ENCODE measurements at regions not wholly inside any gene's neighbourhood (a gene's known extent, or its start where the extent isn't known, plus 50 kb on each side); places are given as distances from the start of the nearest gene placed in this dataset.

- intact Hi-C loops (cut with micrococcal nuclease): no loop called here
- no peaks in the 10 kb centered on the region for H3K36me3 Mint-ChIP-seq (ENCODE audit: low read depth)
- H3K27me3 Mint-ChIP-seq (ENCODE audit: low read depth): no peaks in the 10 kb centered on the region
- H3K4me3 Mint-ChIP-seq: no peak overlapping the region
- DNase-seq: no peak
- no peaks in the 10 kb centered on the region for H3K4me1 Mint-ChIP-seq (ENCODE audit: low read depth)
- no peaks in the 10 kb centered on the region for H3K9me3 Mint-ChIP-seq
- CTCF ChIA-PET: no interaction called here
- H3K27ac Mint-ChIP-seq: no peak overlapping the region
These were observed 584.3 kb upstream of the SMIM31 start for GRCh38 chr4:164169591-164169990.

GRCh38 chr4:164177153-164177552 is 576.8 kb upstream of the SMIM31 start:
- no peaks in the 10 kb centered on the region for H3K36me3 Mint-ChIP-seq (ENCODE audit: low read depth)
- H3K27ac Mint-ChIP-seq: no peak overlapping the region
- intact Hi-C loops (cut with micrococcal nuclease): no loop called here
- no peaks in the 10 kb centered on the region for H3K9me3 Mint-ChIP-seq
- no peak for DNase-seq
- CTCF ChIA-PET: no interaction called here
- no peaks in the 10 kb centered on the region for H3K4me1 Mint-ChIP-seq (ENCODE audit: low read depth)
- H3K27me3 Mint-ChIP-seq (ENCODE audit: low read depth): no peaks in the 10 kb centered on the region
- no peak overlapping the region for H3K4me3 Mint-ChIP-seq

DNA sequence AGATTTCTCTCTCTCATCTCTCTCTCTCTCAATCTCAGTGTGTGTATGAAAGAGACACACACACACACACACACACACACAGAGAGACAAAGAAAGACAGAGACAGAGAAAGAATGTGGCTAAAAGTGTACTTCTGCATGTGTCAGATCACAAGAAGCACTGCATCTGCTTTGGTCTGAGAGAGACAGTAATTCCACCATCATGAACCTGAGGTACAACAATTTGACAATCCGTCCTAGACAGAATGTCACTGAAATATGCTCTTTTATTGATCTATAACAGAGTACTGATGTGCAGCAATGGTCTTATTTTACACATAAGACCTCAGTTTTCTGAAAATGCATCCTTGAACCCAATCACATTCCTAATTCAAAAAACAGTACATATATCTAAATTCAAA is 576.2 kb upstream of the SMIM31 start:
- Mint-ChIP-seq H3K27me3 (ENCODE audit: low read depth) (no peaks in the 10 kb centered on the region), H3K4me3 (no peak overlapping the region), H3K36me3 (ENCODE audit: low read depth) (no peaks in the 10 kb centered on the region), H3K27ac (no peak overlapping the region), H3K4me1 (ENCODE audit: low read depth) (no peaks in the 10 kb centered on the region), H3K9me3 (no peaks in the 10 kb centered on the region)
- intact Hi-C loops (cut with micrococcal nuclease): no loop called here
- DNase-seq: no peak
- CTCF ChIA-PET: no interaction called here

GRCh38 chr4:164188236-164188635 is 565.7 kb upstream of the SMIM31 start:
- DNase-seq: no peak
- Mint-ChIP-seq H3K9me3 (no peaks in the 10 kb centered on the region), H3K4me1 (ENCODE audit: low read depth) (no peaks in the 10 kb centered on the region), H3K27me3 (ENCODE audit: low read depth) (no peaks in the 10 kb centered on the region), H3K36me3 (ENCODE audit: low read depth) (no peaks in the 10 kb centered on the region), H3K4me3 (no peak overlapping the region), H3K27ac (no peak overlapping the region)
- CTCF ChIA-PET: no interaction called here
- intact Hi-C loops (cut with micrococcal nuclease): no loop called here

DNA sequence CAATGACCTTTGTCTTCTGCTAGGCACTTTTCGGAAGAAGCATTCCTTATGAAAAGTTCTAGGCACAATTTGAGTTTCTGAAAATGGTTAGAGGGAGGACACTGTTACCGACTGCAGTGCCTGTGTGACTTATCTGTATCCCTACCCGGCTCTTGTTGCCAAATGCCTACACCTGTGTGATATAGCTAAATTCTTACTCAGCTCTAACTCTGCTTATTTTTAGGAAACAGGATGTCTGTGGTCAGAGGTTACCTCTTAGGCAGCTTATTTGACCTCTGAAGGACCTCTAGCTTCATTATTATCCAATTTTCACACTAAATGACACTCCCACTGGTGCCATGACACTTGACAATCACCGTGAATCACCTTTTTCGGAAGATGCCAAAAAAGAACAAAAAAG is 561.1 kb upstream of the SMIM31 start:
- CTCF ChIA-PET: no interaction called here
- Mint-ChIP-seq H3K36me3 (ENCODE audit: low read depth) (no peaks in the 10 kb centered on the region), H3K4me3 (no peak overlapping the region), H3K9me3 (no peaks in the 10 kb centered on the region), H3K27ac (no peak overlapping the region), H3K4me1 (ENCODE audit: low read depth) (no peaks in the 10 kb centered on the region), H3K27me3 (ENCODE audit: low read depth) (no peaks in the 10 kb centered on the region)
- intact Hi-C loops (cut with micrococcal nuclease): no loop called here
- DNase-seq: no peak

- no peaks in the 10 kb centered on the region for H3K4me1 Mint-ChIP-seq (ENCODE audit: low read depth)
- DNase-seq: no peak
- intact Hi-C loops (cut with micrococcal nuclease): no loop called here
- no peaks in the 10 kb centered on the region for H3K27me3 Mint-ChIP-seq (ENCODE audit: low read depth)
- H3K4me3 Mint-ChIP-seq: no peak overlapping the region
- no peaks in the 10 kb centered on the region for H3K9me3 Mint-ChIP-seq
- no peak overlapping the region for H3K27ac Mint-ChIP-seq
- CTCF ChIA-PET: no interaction called here
- H3K36me3 Mint-ChIP-seq (ENCODE audit: low read depth): no peaks in the 10 kb centered on the region
These were observed 560.3 kb upstream of the SMIM31 start for GRCh38 chr4:164193676-164194075.

DNA sequence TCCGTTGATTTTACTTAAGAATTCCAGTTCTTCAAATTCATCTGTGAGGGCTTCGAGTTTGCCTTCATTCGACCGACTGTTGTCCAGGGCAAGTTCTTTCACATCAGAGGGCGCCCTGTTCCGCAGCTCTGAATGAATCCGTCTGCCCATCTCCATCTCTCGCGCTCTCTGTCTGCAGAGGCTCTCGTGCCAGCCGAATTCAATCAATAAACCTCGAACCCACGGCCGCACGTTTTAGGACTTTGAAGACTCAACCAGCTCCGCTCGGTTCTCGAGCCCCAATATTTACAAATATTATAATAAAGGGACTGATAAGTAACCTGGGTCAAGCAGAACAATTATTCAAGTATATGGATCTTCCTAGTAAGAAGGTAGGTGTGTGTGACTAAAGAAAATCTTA is 556.4 kb upstream of the SMIM31 start:
- no peak overlapping the region for H3K4me3 Mint-ChIP-seq
- intact Hi-C loops (cut with micrococcal nuclease): no loop called here
- no peaks in the 10 kb centered on the region for H3K9me3 Mint-ChIP-seq
- no peaks in the 10 kb centered on the region for H3K27me3 Mint-ChIP-seq (ENCODE audit: low read depth)
- DNase-seq: no peak
- H3K27ac Mint-ChIP-seq: no peak overlapping the region
- CTCF ChIA-PET: no interaction called here
- H3K4me1 Mint-ChIP-seq (ENCODE audit: low read depth): no peaks in the 10 kb centered on the region
- no peaks in the 10 kb centered on the region for H3K36me3 Mint-ChIP-seq (ENCODE audit: low read depth)

DNA sequence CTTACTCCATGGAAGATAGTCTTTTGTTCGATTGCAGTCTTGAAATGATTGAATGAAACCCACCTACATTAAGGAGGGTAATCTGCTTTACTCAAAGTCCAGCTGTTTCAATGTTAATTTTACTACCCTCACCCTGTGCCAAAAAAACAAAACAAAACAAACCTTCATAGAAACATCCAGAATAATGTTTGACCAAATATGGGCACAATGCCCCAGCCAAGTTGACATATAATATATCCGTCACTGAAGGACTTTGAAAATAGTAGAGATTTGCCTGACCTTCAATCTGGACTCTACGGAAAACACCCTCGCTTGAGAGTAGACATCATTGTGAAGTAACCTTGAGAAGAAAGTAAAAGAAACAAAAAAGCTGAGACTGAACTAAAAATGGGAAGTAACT is 550.5 kb upstream of the SMIM31 start:
- no peak for DNase-seq
- CTCF ChIA-PET: no interaction called here
- no peaks in the 10 kb centered on the region for H3K27me3 Mint-ChIP-seq (ENCODE audit: low read depth)
- H3K4me1 Mint-ChIP-seq (ENCODE audit: low read depth): no peaks in the 10 kb centered on the region
- no peaks in the 10 kb centered on the region for H3K36me3 Mint-ChIP-seq (ENCODE audit: low read depth)
- no peak overlapping the region for H3K27ac Mint-ChIP-seq
- no peaks in the 10 kb centered on the region for H3K9me3 Mint-ChIP-seq
- H3K4me3 Mint-ChIP-seq: no peak overlapping the region
- intact Hi-C loops (cut with micrococcal nuclease): no loop called here

- intact Hi-C loops (cut with micrococcal nuclease): no loop called here
- DNase-seq: no peak
- Mint-ChIP-seq H3K4me1 (ENCODE audit: low read depth) (no peaks in the 10 kb centered on the region), H3K4me3 (no peak overlapping the region), H3K36me3 (ENCODE audit: low read depth) (no peaks in the 10 kb centered on the region), H3K27ac (no peak overlapping the region), H3K9me3 (no peaks in the 10 kb centered on the region), H3K27me3 (ENCODE audit: low read depth) (no peaks in the 10 kb centered on the region)
- CTCF ChIA-PET: no interaction called here
These were observed 549.5 kb upstream of the SMIM31 start for GRCh38 chr4:164204434-164204833.

DNA sequence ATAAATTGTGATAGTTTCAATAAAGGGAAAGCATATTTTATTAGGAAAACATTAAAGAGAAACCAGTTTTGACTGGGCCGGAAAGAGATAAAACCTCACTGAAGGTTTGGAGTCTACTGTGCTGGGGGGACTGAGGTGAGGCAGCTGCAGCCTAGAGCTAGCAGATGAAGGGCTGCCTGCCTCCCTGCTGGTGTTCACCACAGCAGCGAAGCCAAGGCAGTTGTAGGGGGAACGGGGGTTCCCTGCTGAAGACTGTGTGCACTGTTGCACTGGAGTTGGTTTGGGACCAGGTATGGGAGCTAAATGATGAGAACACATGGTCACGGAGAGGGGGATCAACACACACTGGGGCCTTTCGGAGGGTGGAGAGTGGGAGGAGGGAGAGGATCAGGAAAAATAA is 546.5 kb upstream of the SMIM31 start:
- CTCF ChIA-PET: no interaction called here
- intact Hi-C loops (cut with micrococcal nuclease): no loop called here
- Mint-ChIP-seq H3K36me3 (ENCODE audit: low read depth) (no peaks in the 10 kb centered on the region), H3K27me3 (ENCODE audit: low read depth) (no peaks in the 10 kb centered on the region), H3K9me3 (no peaks in the 10 kb centered on the region), H3K27ac (no peak overlapping the region), H3K4me1 (ENCODE audit: low read depth) (no peaks in the 10 kb centered on the region), H3K4me3 (no peak overlapping the region)
- no peak for DNase-seq

GRCh38 chr4:164210377-164210776 is 543.6 kb upstream of the SMIM31 start:
- H3K27ac Mint-ChIP-seq: no peak overlapping the region
- H3K9me3 Mint-ChIP-seq: no peaks in the 10 kb centered on the region
- no peaks in the 10 kb centered on the region for H3K36me3 Mint-ChIP-seq (ENCODE audit: low read depth)
- H3K4me3 Mint-ChIP-seq: no peak overlapping the region
- H3K27me3 Mint-ChIP-seq (ENCODE audit: low read depth): no peaks in the 10 kb centered on the region
- DNase-seq: no peak
- CTCF ChIA-PET: no interaction called here
- no peaks in the 10 kb centered on the region for H3K4me1 Mint-ChIP-seq (ENCODE audit: low read depth)
- intact Hi-C loops (cut with micrococcal nuclease): no loop called here

GRCh38 chr4:164212134-164212533 is 541.8 kb upstream of the SMIM31 start:
- H3K27me3 Mint-ChIP-seq (ENCODE audit: low read depth): no peaks in the 10 kb centered on the region
- intact Hi-C loops (cut with micrococcal nuclease): no loop called here
- CTCF ChIA-PET: no interaction called here
- H3K36me3 Mint-ChIP-seq (ENCODE audit: low read depth): no peaks in the 10 kb centered on the region
- no peaks in the 10 kb centered on the region for H3K9me3 Mint-ChIP-seq
- H3K4me1 Mint-ChIP-seq (ENCODE audit: low read depth): no peaks in the 10 kb centered on the region
- no peak for DNase-seq
- H3K27ac Mint-ChIP-seq: no peak overlapping the region
- no peak overlapping the region for H3K4me3 Mint-ChIP-seq

DNA sequence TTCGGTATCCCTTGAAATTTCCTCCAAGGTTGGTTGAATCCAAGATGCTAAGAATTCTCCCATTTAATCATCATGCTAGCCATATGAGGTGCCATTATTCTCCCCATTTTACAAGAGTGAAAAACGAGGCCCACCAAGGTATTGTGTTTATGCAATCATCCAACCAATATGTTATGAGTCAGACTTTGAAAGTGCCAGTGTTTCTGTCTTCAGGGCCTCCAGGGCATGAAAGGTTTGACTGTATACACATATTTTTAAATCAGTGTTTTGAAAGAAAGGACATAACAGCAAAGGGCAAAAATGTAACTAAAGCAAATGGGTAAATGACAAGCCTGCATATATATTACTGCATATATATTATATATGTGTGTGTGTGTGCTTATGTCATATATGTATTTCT is 541.2 kb upstream of the SMIM31 start:
- Mint-ChIP-seq H3K27me3 (ENCODE audit: low read depth) (no peaks in the 10 kb centered on the region), H3K4me1 (ENCODE audit: low read depth) (no peaks in the 10 kb centered on the region), H3K36me3 (ENCODE audit: low read depth) (no peaks in the 10 kb centered on the region), H3K4me3 (no peak overlapping the region), H3K27ac (no peak overlapping the region), H3K9me3 (no peaks in the 10 kb centered on the region)
- DNase-seq: no peak
- intact Hi-C loops (cut with micrococcal nuclease): no loop called here
- CTCF ChIA-PET: no interaction called here

DNA sequence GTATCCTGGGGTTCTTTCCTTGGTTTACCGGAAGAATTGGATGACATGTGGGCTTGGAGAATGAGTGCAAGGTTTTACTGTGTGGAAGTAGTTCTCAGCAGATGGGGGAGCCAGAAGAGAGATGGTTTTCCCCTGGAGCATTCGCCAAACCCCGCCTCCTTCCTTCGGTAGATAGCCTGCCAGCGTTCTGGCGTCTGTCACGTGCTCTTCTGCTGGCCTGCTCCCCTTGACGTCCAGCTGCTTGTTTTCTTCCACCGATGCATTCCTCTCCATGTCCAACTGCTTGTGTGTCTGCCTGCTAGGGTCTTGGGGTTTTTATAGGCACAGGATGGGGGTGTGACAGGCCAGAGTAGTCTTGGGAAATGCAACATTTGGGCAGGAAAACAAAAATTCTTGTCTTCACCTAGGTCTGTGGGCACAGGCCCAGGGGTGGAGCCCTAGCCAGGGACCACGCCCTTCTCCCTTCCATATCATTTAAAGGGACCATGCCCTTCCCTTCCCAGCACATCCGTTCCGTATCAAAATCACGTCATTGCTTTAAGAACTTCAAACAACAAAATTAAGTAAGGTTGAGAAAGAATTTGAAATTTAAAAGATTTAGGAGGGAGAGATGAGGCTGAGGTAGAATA is 538.7 kb upstream of the SMIM31 start:
- H3K27ac Mint-ChIP-seq: no peak overlapping the region

More for the DNA sequence above, 538.7 kb upstream of the SMIM31 start:
- CTCF ChIA-PET: no interaction called here
- Mint-ChIP-seq H3K4me1 (ENCODE audit: low read depth) (no peaks in the 10 kb centered on the region), H3K9me3 (peaks cover 4% of the 10 kb centered on the region), H3K4me3 (no peak overlapping the region), H3K27me3 (ENCODE audit: low read depth) (no peaks in the 10 kb centered on the region), H3K36me3 (ENCODE audit: low read depth) (no peaks in the 10 kb centered on the region)
- no peak for DNase-seq
- intact Hi-C loops (cut with micrococcal nuclease): no loop called here
